ENCODE measurements at regions not wholly inside any gene's neighbourhood (a gene's known extent, or its start where the extent isn't known, plus 50 kb on each side); places are given as distances from the start of the nearest gene placed in this dataset.
"Not testable (repeated sequence)": the region's sequence is repeated elsewhere in the genome, so short reads cannot be mapped to it uniquely, and the experiment has no call there.

DNA sequence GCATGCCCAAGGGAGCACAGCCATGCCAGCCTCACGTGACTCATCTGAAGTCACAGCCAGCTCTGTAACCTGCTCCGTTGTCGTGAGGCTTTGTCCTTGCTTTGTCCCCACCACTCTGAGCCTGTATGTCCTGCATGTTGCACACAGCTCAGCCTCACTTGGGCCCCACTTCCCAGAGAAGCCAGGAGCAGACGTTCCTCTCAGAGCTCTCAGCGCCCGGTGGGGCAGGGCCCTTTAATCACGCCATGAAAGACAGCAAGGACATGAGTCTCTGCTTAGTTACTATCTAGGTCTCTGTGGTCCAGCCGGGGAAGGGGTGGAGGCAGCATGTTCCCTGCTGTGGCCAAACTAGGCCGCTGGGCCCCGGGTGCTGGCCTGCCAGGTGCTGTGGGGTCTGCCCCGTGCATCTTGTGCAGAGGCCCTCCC lies 127.4 kb upstream of the FAM20C start:
- Histone ChIP-seq H3K9me3 (ENCODE audit: control extremely low read depth in 1 of 5, control insufficient read depth in 4 of 5, insufficient read depth in 2 of 5, low read depth in 1 of 5, low read length in 4 of 5) (no peaks in the 10 kb centered on the region), H3K27me3 (replicated peaks in 2 of 5; ENCODE audit: control insufficient read depth in 4 of 5, insufficient read depth in 5 of 5, low read length in 4 of 5) (peaks cover 0 to 2% (median 0%) of the 10 kb centered on the region in 5 experiments), H3K27ac (ENCODE audit: insufficient read depth in 1 of 2, low read depth in 1 of 2, low read length in 2 of 2, poor library complexity in 1 of 2, severe bottlenecking in 2 of 2) (no peak overlapping the region), H3K36me3 (ENCODE audit: control insufficient read depth in 4 of 4, insufficient read depth in 4 of 4, low read length in 3 of 4) (no peaks in the 10 kb centered on the region), H3K4me3 (ENCODE audit: control insufficient read depth in 1 of 7, extremely low read depth in 1 of 7, insufficient read depth in 4 of 7, low read depth in 2 of 7, low read length in 6 of 7) (no peak overlapping the region), H3K4me1 (ENCODE audit: control extremely low read depth in 1 of 4, control insufficient read depth in 4 of 4, insufficient read depth in 4 of 4, low read length in 3 of 4) (peaks cover 0 to 2% (median 0%) of the 10 kb centered on the region in 4 experiments)
- POLR2A ChIA-PET = no interaction called here
- CTCF ChIA-PET = interaction anchor here (1.2 to 1.6 kb wide), 2 partner anchors 19 to 135 kb away, joined by 4 read pairs; no protein-coding TSS in a partner anchor
- no peak for DNase-seq
- 96% methylated on average over 11 of the region's 11 CpGs for WGBS (ENCODE audit: insufficient coverage)

DNA sequence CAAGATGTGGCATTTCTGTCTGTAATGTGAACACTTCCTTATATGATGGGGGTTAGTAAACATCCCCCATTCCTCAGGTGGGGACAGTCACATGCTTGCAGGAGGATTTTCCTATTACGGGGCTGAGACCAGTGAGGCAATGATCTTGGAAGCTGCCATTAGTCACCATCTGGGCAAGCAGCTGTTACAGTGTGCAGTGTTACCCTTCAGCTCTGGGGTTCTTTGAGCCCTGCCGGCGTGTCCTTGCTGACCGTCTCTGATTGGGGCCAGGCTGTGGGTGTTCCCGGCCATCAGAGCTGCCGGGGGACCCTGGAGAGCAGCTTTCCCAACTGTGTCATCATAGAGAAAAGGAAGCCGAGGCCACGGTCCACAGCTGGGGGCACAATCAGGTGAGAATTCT lies 126.8 kb upstream of the FAM20C start:
- H3K4me1 ChIP-seq (ENCODE audit: control extremely low read depth in 1 of 4, control insufficient read depth in 4 of 4, insufficient read depth in 4 of 4, low read length in 3 of 4) = peaks cover 0 to 2% (median 0%) of the 10 kb centered on the region in 4 experiments
- H3K4me3 ChIP-seq (ENCODE audit: control insufficient read depth in 1 of 7, extremely low read depth in 1 of 7, insufficient read depth in 4 of 7, low read depth in 2 of 7, low read length in 6 of 7) = no peak overlapping the region
- DNase-seq = no peak
- H3K27me3 ChIP-seq (replicated peaks in 2 of 5; ENCODE audit: control insufficient read depth in 4 of 5, insufficient read depth in 5 of 5, low read length in 4 of 5) = peaks cover 0 to 2% (median 0%) of the 10 kb centered on the region in 5 experiments
- POLR2A ChIA-PET = interaction anchor here (0.5 kb wide), 1 partner anchor 25 kb away, joined by 3 read pairs; no protein-coding TSS in a partner anchor
- H3K36me3 ChIP-seq (ENCODE audit: control insufficient read depth in 4 of 4, insufficient read depth in 4 of 4, low read length in 3 of 4) = no peaks in the 10 kb centered on the region
- H3K9me3 ChIP-seq (ENCODE audit: control extremely low read depth in 1 of 5, control insufficient read depth in 4 of 5, insufficient read depth in 2 of 5, low read depth in 1 of 5, low read length in 4 of 5) = no peaks in the 10 kb centered on the region
- WGBS (ENCODE audit: insufficient coverage) = 98% methylated on average over 7 of the region's 8 CpGs
- H3K27ac ChIP-seq (ENCODE audit: insufficient read depth in 1 of 2, low read depth in 1 of 2, low read length in 2 of 2, poor library complexity in 1 of 2, severe bottlenecking in 2 of 2) = no peak overlapping the region
- CTCF ChIA-PET = no interaction called here

- no peak overlapping the region for H3K27ac ChIP-seq (ENCODE audit: insufficient read depth in 1 of 2, low read depth in 1 of 2, low read length in 2 of 2, poor library complexity in 1 of 2, severe bottlenecking in 2 of 2)
- H3K27me3 ChIP-seq (replicated peaks in 2 of 5; ENCODE audit: control insufficient read depth in 4 of 5, insufficient read depth in 5 of 5, low read length in 4 of 5) = peaks cover 0 to 2% (median 0%) of the 10 kb centered on the region in 5 experiments
- no peak overlapping the region for H3K4me3 ChIP-seq (ENCODE audit: control insufficient read depth in 1 of 7, extremely low read depth in 1 of 7, insufficient read depth in 4 of 7, low read depth in 2 of 7, low read length in 6 of 7)
- ChIA-PET CTCF (no interaction called here), POLR2A (interaction anchor here (0.5 kb wide), 1 partner anchor 24 kb away, joined by 3 read pairs; no protein-coding TSS in a partner anchor)
- WGBS (ENCODE audit: insufficient coverage) = 87% methylated on average over 11 of the region's 12 CpGs
- H3K9me3 ChIP-seq (ENCODE audit: control extremely low read depth in 1 of 5, control insufficient read depth in 4 of 5, insufficient read depth in 2 of 5, low read depth in 1 of 5, low read length in 4 of 5) = no peaks in the 10 kb centered on the region
- H3K4me1 ChIP-seq (ENCODE audit: control extremely low read depth in 1 of 4, control insufficient read depth in 4 of 4, insufficient read depth in 4 of 4, low read length in 3 of 4) = peaks cover 0 to 2% (median 0%) of the 10 kb centered on the region in 4 experiments
- no peaks in the 10 kb centered on the region for H3K36me3 ChIP-seq (ENCODE audit: control insufficient read depth in 4 of 4, insufficient read depth in 4 of 4, low read length in 3 of 4)
- DNase-seq = no peak
Measured at GRCh38 chr7:66296-66695, 126.1 kb upstream of the FAM20C start.

DNA sequence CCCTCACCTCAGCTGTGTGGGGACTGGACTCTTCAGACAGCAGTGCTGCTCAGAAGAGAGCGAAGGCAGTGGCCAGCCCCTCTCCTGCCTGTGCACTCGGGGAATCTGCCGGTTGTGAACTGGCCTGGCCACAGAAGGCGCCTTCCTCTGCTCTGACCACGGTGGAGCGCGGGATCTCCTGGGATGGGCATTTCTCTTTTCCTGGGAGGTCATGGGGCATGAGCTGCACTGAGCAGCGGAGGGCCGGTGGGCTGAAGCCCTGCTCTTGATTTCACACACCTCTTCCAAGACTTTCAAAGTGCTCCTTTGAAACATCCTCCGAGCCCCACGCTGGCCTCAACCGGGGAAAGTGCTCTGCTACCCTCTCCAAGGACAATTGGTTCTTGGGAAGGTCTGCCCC lies 125.6 kb upstream of the FAM20C start:
- POLR2A ChIA-PET = no interaction called here

GRCh38 chr7:67661-68395 lies 124.5 kb upstream of the FAM20C start:
- H3K9me3 ChIP-seq (ENCODE audit: control extremely low read depth in 1 of 5, control insufficient read depth in 4 of 5, insufficient read depth in 2 of 5, low read depth in 1 of 5, low read length in 4 of 5) = no peaks in the 10 kb centered on the region
- H3K36me3 ChIP-seq (ENCODE audit: control insufficient read depth in 4 of 4, insufficient read depth in 4 of 4, low read length in 3 of 4) = no peaks in the 10 kb centered on the region
- ChIA-PET CTCF (no interaction called here), POLR2A (no interaction called here)
- peaks cover 0 to under 1% (median 0%) of the 10 kb centered on the region in 5 experiments for H3K27me3 ChIP-seq (replicated peaks in 2 of 5; ENCODE audit: control insufficient read depth in 4 of 5, insufficient read depth in 5 of 5, low read length in 4 of 5)
- H3K4me3 ChIP-seq (ENCODE audit: control insufficient read depth in 1 of 7, extremely low read depth in 1 of 7, insufficient read depth in 4 of 7, low read depth in 2 of 7, low read length in 6 of 7) = no peak overlapping the region
- WGBS (ENCODE audit: insufficient coverage) = 96% methylated on average over 11 of the region's 11 CpGs
- H3K27ac ChIP-seq (ENCODE audit: insufficient read depth in 1 of 2, low read depth in 1 of 2, low read length in 2 of 2, poor library complexity in 1 of 2, severe bottlenecking in 2 of 2) = no peak overlapping the region
- DNase-seq = peak in 2 of 3 donors; percentile 14 to 31
- H3K4me1 ChIP-seq (ENCODE audit: control extremely low read depth in 1 of 4, control insufficient read depth in 4 of 4, insufficient read depth in 4 of 4, low read length in 3 of 4) = peaks cover 0 to 2% (median 0%) of the 10 kb centered on the region in 4 experiments

More for the DNA sequence above, 125.6 kb upstream of the FAM20C start:
- Histone ChIP-seq H3K9me3 (ENCODE audit: control extremely low read depth in 1 of 5, control insufficient read depth in 4 of 5, insufficient read depth in 2 of 5, low read depth in 1 of 5, low read length in 4 of 5) (no peaks in the 10 kb centered on the region), H3K27me3 (replicated peaks in 2 of 5; ENCODE audit: control insufficient read depth in 4 of 5, insufficient read depth in 5 of 5, low read length in 4 of 5) (peaks cover 0 to 2% (median 0%) of the 10 kb centered on the region in 5 experiments), H3K4me3 (ENCODE audit: control insufficient read depth in 1 of 7, extremely low read depth in 1 of 7, insufficient read depth in 4 of 7, low read depth in 2 of 7, low read length in 6 of 7) (no peak overlapping the region), H3K4me1 (ENCODE audit: control extremely low read depth in 1 of 4, control insufficient read depth in 4 of 4, insufficient read depth in 4 of 4, low read length in 3 of 4) (peaks cover 0 to 2% (median 0%) of the 10 kb centered on the region in 4 experiments), H3K36me3 (ENCODE audit: control insufficient read depth in 4 of 4, insufficient read depth in 4 of 4, low read length in 3 of 4) (no peaks in the 10 kb centered on the region), H3K27ac (ENCODE audit: insufficient read depth in 1 of 2, low read depth in 1 of 2, low read length in 2 of 2, poor library complexity in 1 of 2, severe bottlenecking in 2 of 2) (no peak overlapping the region)
- DNase-seq = no peak
- WGBS (ENCODE audit: insufficient coverage) = 98% methylated on average over 11 of the region's 12 CpGs
- CTCF ChIA-PET = no interaction called here

DNA sequence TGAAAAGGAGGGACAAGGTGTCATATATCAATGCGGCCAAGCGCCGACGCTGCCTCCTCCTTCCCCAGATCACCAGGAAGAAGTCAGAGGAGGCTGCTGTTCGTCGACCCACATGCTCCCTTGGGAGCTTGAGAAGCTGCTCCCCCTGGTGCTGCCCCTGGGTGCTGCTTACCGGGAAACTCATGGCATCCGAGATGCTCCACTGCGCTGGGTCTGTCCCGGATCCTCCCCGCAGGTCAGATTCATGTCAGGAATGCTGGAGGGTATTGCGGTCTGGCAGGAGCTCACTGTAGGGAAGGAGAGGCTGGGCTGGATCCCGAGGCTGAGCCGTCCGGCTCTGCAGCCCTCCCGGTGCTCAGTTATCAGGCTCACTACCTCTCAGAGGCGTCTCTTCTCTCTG lies 123.7 kb upstream of the FAM20C start:
- no peak for DNase-seq
- 95% methylated on average over 11 of the region's 17 CpGs for WGBS (ENCODE audit: insufficient coverage)
- POLR2A ChIA-PET = no interaction called here
- no peaks in the 10 kb centered on the region for H3K36me3 ChIP-seq (ENCODE audit: control insufficient read depth in 4 of 4, insufficient read depth in 4 of 4, low read length in 3 of 4)
- no peak overlapping the region for H3K27ac ChIP-seq (ENCODE audit: insufficient read depth in 1 of 2, low read depth in 1 of 2, low read length in 2 of 2, poor library complexity in 1 of 2, severe bottlenecking in 2 of 2)
- no peak overlapping the region for H3K4me3 ChIP-seq (ENCODE audit: control insufficient read depth in 1 of 7, extremely low read depth in 1 of 7, insufficient read depth in 4 of 7, low read depth in 2 of 7, low read length in 6 of 7)
- CTCF ChIA-PET = no interaction called here
- H3K4me1 ChIP-seq (ENCODE audit: control extremely low read depth in 1 of 4, control insufficient read depth in 4 of 4, insufficient read depth in 4 of 4, low read length in 3 of 4) = peaks cover 0 to 2% (median 0%) of the 10 kb centered on the region in 4 experiments
- no peaks in the 10 kb centered on the region for H3K27me3 ChIP-seq (replicated peaks in 2 of 5; ENCODE audit: control insufficient read depth in 4 of 5, insufficient read depth in 5 of 5, low read length in 4 of 5)
- no peaks in the 10 kb centered on the region for H3K9me3 ChIP-seq (ENCODE audit: control extremely low read depth in 1 of 5, control insufficient read depth in 4 of 5, insufficient read depth in 2 of 5, low read depth in 1 of 5, low read length in 4 of 5)

GRCh38 chr7:69052-69451 lies 123.3 kb upstream of the FAM20C start:
- H3K4me1 ChIP-seq (ENCODE audit: control extremely low read depth in 1 of 4, control insufficient read depth in 4 of 4, insufficient read depth in 4 of 4, low read length in 3 of 4); H3K27me3 ChIP-seq (replicated peaks in 2 of 5; ENCODE audit: control insufficient read depth in 4 of 5, insufficient read depth in 5 of 5, low read length in 4 of 5); CTCF ChIA-PET; POLR2A ChIA-PET; H3K9me3 ChIP-seq (ENCODE audit: control extremely low read depth in 1 of 5, control insufficient read depth in 4 of 5, insufficient read depth in 2 of 5, low read depth in 1 of 5, low read length in 4 of 5); H3K36me3 ChIP-seq (ENCODE audit: control insufficient read depth in 4 of 4, insufficient read depth in 4 of 4, low read length in 3 of 4); DNase-seq; H3K27ac ChIP-seq (ENCODE audit: insufficient read depth in 1 of 2, low read depth in 1 of 2, low read length in 2 of 2, poor library complexity in 1 of 2, severe bottlenecking in 2 of 2); H3K4me3 ChIP-seq (ENCODE audit: control insufficient read depth in 1 of 7, extremely low read depth in 1 of 7, insufficient read depth in 4 of 7, low read depth in 2 of 7, low read length in 6 of 7): not testable (repeated sequence)
- no CpG with 5 or more reads among the region's 4 CpGs for WGBS (ENCODE audit: insufficient coverage)
